HFFc6 (cell line): ENCODE measurements at regions not wholly inside any gene's neighbourhood (a gene's known extent, or its start where the extent isn't known, plus 50 kb on each side); places are given as distances from the start of the nearest gene placed in this dataset.

Experiments
- DNase-seq: peaks from one replicate; pipeline ENCODE4 v3.0.0-alpha.2; 2018
- H3K27ac Mint-ChIP-seq: 2 replicates; pipeline ENCODE4 v1.8.0; 2020; ENCODE audit warnings: mild to moderate bottlenecking, mixed read lengths
- H3K27me3 Mint-ChIP-seq: 2 replicates; pipeline ENCODE4 v1.8.0; 2021; ENCODE audit warnings: mild to moderate bottlenecking, moderate library complexity, mixed read lengths; ENCODE audit not compliant: insufficient read depth
- H3K36me3 Mint-ChIP-seq: 2 replicates; pipeline ENCODE4 v1.8.0; 2021; ENCODE audit warnings: low read depth, mixed read lengths
- H3K4me1 Mint-ChIP-seq: 2 replicates; pipeline ENCODE4 v1.8.0; 2020; ENCODE audit warnings: low read depth, mixed read lengths
- H3K4me3 Mint-ChIP-seq: 2 replicates; pipeline ENCODE4 v1.8.0; 2020; ENCODE audit warnings: mild to moderate bottlenecking, moderate library complexity, mixed read lengths
- H3K9me3 Mint-ChIP-seq: 2 replicates; pipeline ENCODE4 v1.8.0; 2020; ENCODE audit warnings: mild to moderate bottlenecking, mixed read lengths
- TF ChIP-seq, protein P1 (sequence below): fragments of 200-600 bp; sonication (generic); IDR thresholded peaks from 2 replicates; pipeline ENCODE4 v1.5.0; 2021; ENCODE audit warnings: antibody characterized with exemption, mild to moderate bottlenecking

DNA sequence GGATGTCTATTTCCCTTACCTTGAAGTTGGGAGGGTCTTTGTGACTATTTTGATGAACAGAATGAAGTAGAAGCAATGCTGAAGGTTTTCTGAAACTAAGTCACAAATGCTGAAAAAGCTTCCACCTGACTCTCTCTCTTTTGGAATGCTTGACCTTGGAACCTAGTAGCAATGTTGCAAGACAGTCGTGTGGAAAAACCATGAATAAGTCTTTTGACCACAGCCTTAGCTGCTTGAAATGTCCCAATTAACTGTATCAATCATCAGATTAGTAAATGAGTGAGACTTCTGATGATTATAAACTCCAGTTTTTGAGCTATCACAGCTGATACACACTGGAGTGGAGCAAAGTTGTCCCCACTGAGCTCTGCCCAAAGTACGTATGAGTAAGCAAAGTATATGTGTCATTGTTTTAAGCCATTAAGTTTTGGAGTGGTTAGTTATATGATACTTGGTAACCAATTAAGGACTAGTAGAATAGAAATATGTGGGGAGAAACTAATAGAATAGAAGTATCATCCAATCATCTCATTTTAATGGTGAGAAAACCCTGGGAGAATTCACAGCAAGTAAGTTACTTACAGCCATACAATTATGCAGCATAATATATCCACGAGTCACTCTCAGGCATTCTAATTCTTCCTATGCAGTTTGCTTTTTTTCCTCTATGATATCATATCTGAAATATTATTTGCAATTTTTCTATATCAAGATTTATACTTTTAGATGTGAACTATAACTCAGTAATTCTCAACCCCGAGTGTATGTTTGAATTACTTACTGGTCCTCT, 1010.6 kb downstream of the ROBO2 start:
- no peak overlapping the region for H3K4me3 Mint-ChIP-seq
- TF ChIP-seq, protein P1, sequence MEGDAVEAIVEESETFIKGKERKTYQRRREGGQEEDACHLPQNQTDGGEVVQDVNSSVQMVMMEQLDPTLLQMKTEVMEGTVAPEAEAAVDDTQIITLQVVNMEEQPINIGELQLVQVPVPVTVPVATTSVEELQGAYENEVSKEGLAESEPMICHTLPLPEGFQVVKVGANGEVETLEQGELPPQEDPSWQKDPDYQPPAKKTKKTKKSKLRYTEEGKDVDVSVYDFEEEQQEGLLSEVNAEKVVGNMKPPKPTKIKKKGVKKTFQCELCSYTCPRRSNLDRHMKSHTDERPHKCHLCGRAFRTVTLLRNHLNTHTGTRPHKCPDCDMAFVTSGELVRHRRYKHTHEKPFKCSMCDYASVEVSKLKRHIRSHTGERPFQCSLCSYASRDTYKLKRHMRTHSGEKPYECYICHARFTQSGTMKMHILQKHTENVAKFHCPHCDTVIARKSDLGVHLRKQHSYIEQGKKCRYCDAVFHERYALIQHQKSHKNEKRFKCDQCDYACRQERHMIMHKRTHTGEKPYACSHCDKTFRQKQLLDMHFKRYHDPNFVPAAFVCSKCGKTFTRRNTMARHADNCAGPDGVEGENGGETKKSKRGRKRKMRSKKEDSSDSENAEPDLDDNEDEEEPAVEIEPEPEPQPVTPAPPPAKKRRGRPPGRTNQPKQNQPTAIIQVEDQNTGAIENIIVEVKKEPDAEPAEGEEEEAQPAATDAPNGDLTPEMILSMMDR: no peak
- no peak overlapping the region for H3K27ac Mint-ChIP-seq
- H3K9me3 Mint-ChIP-seq: no peaks in the 10 kb centered on the region
- no peak for DNase-seq
- peaks cover 16% of the 10 kb centered on the region; the same call in 1 of the 2 replicates for H3K4me1 Mint-ChIP-seq
- peaks cover 5% of the 10 kb centered on the region for H3K27me3 Mint-ChIP-seq
- H3K36me3 Mint-ChIP-seq: no peaks in the 10 kb centered on the region

DNA sequence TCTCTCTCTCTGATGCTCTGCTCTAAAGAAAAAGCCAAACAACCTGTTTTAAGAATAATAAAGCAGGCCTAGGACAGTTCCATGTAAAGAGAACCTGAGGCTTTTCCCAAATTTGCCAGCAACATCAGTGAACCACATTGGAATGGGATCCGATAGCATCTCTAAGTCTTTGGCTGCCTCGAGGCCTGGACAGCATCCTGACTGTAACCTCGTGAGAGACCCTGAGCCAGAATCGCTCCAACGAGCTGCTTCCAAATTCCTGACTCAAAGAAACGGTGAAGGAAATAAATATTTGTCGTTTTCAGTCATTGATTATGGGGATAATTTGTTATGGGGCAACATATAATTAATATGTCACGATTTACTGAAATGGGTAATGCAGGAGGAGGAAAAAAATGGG, 1012.8 kb downstream of the ROBO2 start:
- Mint-ChIP-seq H3K9me3 (no peaks in the 10 kb centered on the region), H3K4me1 (peaks cover 8% of the 10 kb centered on the region; the same call in 1 of the 2 replicates), H3K36me3 (no peaks in the 10 kb centered on the region), H3K4me3 (no peak overlapping the region), H3K27ac (no peak overlapping the region), H3K27me3 (peaks cover 5% of the 10 kb centered on the region)
- TF ChIP-seq, protein P1: no peak
- DNase-seq: no peak

GRCh38 chr3:78066287-78066686, 1026.4 kb downstream of the ROBO2 start:
- Mint-ChIP-seq H3K27me3 (no peaks in the 10 kb centered on the region; the same call in none of the 2 replicates), H3K4me1 (no peaks in the 10 kb centered on the region), H3K36me3 (no peaks in the 10 kb centered on the region), H3K27ac (no peak overlapping the region), H3K4me3 (no peak overlapping the region), H3K9me3 (no peaks in the 10 kb centered on the region)
- no peak for DNase-seq
- TF ChIP-seq, protein P1: peak; percentile 40

GRCh38 chr3:78070188-78070587, 1030.3 kb downstream of the ROBO2 start:
- H3K9me3 Mint-ChIP-seq: no peaks in the 10 kb centered on the region
- no peaks in the 10 kb centered on the region for H3K4me1 Mint-ChIP-seq
- TF ChIP-seq, protein P1: no peak
- H3K27ac Mint-ChIP-seq: no peak overlapping the region
- no peak overlapping the region for H3K4me3 Mint-ChIP-seq
- no peak for DNase-seq
- no peaks in the 10 kb centered on the region; the same call in none of the 2 replicates for H3K27me3 Mint-ChIP-seq
- no peaks in the 10 kb centered on the region for H3K36me3 Mint-ChIP-seq

DNA sequence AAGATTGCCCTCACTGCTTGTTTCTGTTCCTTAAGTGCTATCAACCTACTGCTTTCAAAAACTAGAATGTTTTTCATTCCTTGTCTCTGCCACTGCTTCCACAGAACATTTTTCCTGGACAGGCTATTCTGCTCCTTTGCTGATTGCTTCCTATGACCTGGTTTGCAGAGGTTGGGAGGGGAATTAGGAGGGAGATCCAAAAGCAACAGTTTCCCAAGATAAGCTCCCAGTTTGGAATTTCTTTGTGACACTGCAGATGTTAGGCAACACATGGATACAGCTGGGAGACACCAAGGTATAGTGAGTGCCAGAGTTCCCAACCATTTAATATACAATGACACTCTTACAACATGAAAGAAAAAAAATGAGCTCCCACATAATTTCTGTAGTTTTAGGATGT, 1036.5 kb downstream of the ROBO2 start:
- no peak for DNase-seq
- no peaks in the 10 kb centered on the region for H3K36me3 Mint-ChIP-seq
- H3K27me3 Mint-ChIP-seq: peaks cover 2% of the 10 kb centered on the region; the same call in 1 of the 2 replicates
- H3K4me3 Mint-ChIP-seq: no peak overlapping the region
- H3K27ac Mint-ChIP-seq: no peak overlapping the region
- no peaks in the 10 kb centered on the region for H3K9me3 Mint-ChIP-seq
- no peaks in the 10 kb centered on the region for H3K4me1 Mint-ChIP-seq
- TF ChIP-seq, protein P1: no peak
